Lower lobe of right lung (tissue), 2 donors: ENCODE measurements at regions not wholly inside any gene's neighbourhood (a gene's known extent, or its start where the extent isn't known, plus 50 kb on each side); places are given as distances from the start of the nearest gene placed in this dataset.

Source experiments
- ATAC-seq, 2 donors: fragments of 200-7000 bp; cut with Tn5 transposase; one replicate each; pipeline ENCODE4 v1.9.1; 2020 to 2022; ENCODE audit warnings: mild to moderate bottlenecking in 2 of 2, moderate library complexity in 2 of 2
- DNase-seq: peaks from one replicate; pipeline ENCODE4 v3.0.0-alpha.2; 2020
- H3K27ac ChIP-seq: fragments of 200-600 bp; one replicate; pipeline ENCODE4 v1.8.0; 2022
- H3K27me3 ChIP-seq: fragments of 200-600 bp; one replicate; pipeline ENCODE4 v1.8.0; 2022; ENCODE audit warnings: low read depth
- H3K36me3 ChIP-seq: fragments of 200-600 bp; one replicate; pipeline ENCODE4 v1.8.0; 2022; ENCODE audit warnings: mild to moderate bottlenecking
- H3K4me1 ChIP-seq: fragments of 200-600 bp; one replicate; pipeline ENCODE4 v1.8.0; 2022
- H3K4me3 ChIP-seq: fragments of 200-600 bp; one replicate; pipeline ENCODE4 v1.8.0; 2022; ENCODE audit warnings: mild to moderate bottlenecking
- H3K9me3 ChIP-seq: fragments of 200-600 bp; one replicate; pipeline ENCODE4 v1.8.0; 2022
- CTCF ChIP-seq: fragments of 200-600 bp; IDR thresholded peaks from one replicate; pipeline ENCODE4 v1.8.0; 2022; ENCODE audit warnings: antibody characterized with exemption, mild to moderate bottlenecking
- intact Hi-C: fragments of 100-400 bp; cut with DNase I; formaldehyde crosslinking; loops from one replicate; pipeline ENCODE4 v1.11.0; 2022
- donor health status: DM: no; HTN: yes; CAD: no; lungs with severe emphysema.

DNA sequence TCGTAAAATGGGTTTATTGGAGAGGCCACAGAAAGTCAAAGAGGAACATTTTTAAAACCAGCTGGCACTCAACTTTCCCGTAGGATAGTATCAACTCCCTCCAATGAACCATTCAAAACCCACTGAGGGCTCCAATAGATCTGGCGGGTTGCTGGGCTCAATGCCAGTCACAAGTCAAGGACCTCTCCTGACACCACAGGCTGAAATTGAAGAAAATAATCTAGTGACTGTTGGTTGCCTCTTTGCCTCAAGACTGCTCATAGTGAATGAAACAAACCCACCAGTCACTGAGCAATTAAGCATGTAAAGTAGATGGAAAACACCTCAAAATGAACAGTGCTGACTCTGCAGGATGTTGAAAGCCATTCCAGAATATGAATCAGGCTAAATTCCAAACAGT lies 500.6 kb upstream of the AGTR1 start:
- H3K9me3 ChIP-seq: no peaks in the 10 kb centered on the region
- H3K36me3 ChIP-seq: no peaks in the 10 kb centered on the region
- no peaks in the 10 kb centered on the region for H3K27me3 ChIP-seq
- no peak for ATAC-seq
- no peak overlapping the region for H3K4me3 ChIP-seq
- intact Hi-C loops: no loop called here
- no peaks in the 10 kb centered on the region for H3K4me1 ChIP-seq
- no peak for TF ChIP-seq CTCF
- no peak for DNase-seq
- no peak overlapping the region for H3K27ac ChIP-seq

DNA sequence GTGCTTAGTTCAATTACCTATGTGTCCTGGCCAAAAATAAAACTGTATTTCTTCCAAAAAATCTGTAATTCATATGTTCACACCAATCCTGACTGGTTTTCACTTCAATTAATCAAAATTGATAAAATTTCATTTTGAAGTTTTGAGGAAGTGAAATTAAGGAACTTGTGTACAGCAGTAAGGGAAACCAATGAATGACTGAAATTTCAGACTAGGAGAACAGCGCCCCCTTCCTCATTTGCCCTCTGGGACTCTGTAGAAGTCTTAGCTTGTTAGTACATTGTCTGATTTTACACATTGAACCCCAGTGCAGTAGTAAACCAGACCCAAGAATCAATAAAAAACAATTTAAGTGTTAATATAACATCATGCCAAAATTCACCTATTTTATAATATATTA lies 495.3 kb upstream of the AGTR1 start:
- ATAC-seq (no peak), DNase-seq (no peak)
- H3K4me3 ChIP-seq: no peak overlapping the region
- H3K9me3 ChIP-seq: no peaks in the 10 kb centered on the region
- no peaks in the 10 kb centered on the region for H3K27me3 ChIP-seq
- no peak overlapping the region for H3K27ac ChIP-seq
- no peaks in the 10 kb centered on the region for H3K36me3 ChIP-seq
- no peak for TF ChIP-seq CTCF
- H3K4me1 ChIP-seq: no peaks in the 10 kb centered on the region
- intact Hi-C loops: no loop called here

GRCh38 chr3:148203297-148204010 lies 494.2 kb upstream of the AGTR1 start:
- H3K27me3 ChIP-seq: no peaks in the 10 kb centered on the region

DNA sequence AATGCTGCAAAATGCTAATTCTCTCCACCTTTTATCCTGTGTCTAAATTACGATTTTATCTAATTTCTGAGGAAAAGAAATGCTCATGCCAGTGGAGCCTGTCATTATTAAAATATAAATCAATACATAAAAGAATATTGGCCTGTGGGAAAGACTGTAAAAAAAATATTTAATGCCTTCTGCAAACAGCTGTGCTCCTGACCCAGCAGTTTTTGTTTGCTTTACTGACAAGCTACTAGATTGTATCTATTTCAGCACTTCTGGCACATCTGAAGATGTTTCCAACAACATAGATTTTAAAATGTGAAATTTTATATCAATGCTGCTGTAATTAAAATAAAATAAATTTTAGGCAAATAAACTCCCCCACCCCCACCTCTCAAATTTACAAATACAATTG lies 493.6 kb upstream of the AGTR1 start:
- Histone ChIP-seq H3K4me1 (no peaks in the 10 kb centered on the region), H3K9me3 (no peaks in the 10 kb centered on the region), H3K27me3 (no peaks in the 10 kb centered on the region), H3K27ac (no peak overlapping the region), H3K36me3 (no peaks in the 10 kb centered on the region), H3K4me3 (no peak overlapping the region)
- no peak for DNase-seq
- intact Hi-C loops: no loop called here
- no peak for ATAC-seq
- TF ChIP-seq CTCF: no peak

More at GRCh38 chr3:148203297-148204010, 494.2 kb upstream of the AGTR1 start:
- H3K36me3 ChIP-seq: no peaks in the 10 kb centered on the region
- DNase-seq: no peak
- H3K4me3 ChIP-seq: no peak overlapping the region
- TF ChIP-seq CTCF: no peak
- peak; percentile 26 to 68 for ATAC-seq
- H3K9me3 ChIP-seq: no peaks in the 10 kb centered on the region
- no peaks in the 10 kb centered on the region for H3K4me1 ChIP-seq
- H3K27ac ChIP-seq: no peak overlapping the region
- intact Hi-C loops: no loop called here

DNA sequence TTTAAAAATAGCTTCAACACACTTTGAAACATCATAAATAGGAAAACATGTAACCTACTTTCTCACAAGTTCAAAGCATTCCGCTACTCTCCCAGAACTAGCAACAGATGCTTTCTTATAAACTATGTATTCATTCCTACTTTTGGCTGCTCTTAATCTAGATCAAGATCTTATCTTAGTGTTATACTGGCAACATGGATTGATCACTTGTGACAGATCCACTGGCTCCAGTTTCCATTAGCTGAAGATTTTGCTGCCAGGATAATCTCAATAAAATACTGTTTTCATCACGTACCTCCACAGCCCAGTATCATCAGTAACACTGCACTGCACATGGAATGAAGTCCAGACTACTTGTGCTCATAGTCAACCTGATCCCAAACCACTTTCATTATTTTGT lies 491.7 kb upstream of the AGTR1 start:
- Histone ChIP-seq H3K27ac (no peak overlapping the region), H3K9me3 (no peaks in the 10 kb centered on the region), H3K4me3 (no peak overlapping the region), H3K27me3 (no peaks in the 10 kb centered on the region), H3K4me1 (no peaks in the 10 kb centered on the region), H3K36me3 (no peaks in the 10 kb centered on the region)
- ATAC-seq: no peak
- no peak for DNase-seq
- no peak for TF ChIP-seq CTCF
- intact Hi-C loops: no loop called here
